ENCODE measurements at regions not wholly inside any gene's neighbourhood (a gene's known extent, or its start where the extent isn't known, plus 50 kb on each side); places are given as distances from the start of the nearest gene placed in this dataset.
"Not testable (repeated sequence)": the region's sequence is repeated elsewhere in the genome, so short reads cannot be mapped to it uniquely, and the experiment has no call there.

DNA sequence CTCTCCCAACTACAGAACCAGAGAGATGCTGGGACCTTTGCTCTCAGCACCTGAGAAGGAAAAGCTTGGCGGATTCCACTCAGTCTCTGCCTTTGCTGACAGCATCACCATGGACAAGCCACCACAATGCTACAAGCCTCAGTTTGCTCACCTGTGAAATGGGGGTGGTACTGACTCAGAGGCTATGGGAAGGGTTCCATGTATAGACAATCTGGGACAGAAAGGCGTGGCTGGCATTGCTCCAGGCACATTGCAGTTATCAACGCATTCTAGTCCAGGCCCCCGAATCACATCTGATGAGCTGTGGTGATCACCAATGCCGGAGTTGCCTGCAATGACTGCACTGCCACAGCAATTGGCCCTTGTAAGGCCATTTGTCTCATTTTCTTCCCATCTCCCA lies 72.6 kb downstream of the ISX start:
- no peak for DNase-seq (ENCODE audit: low spot score)

GRCh38 chr22:35140879-35141745 lies 75.2 kb downstream of the ISX start:
- peak; percentile 58 for DNase-seq (ENCODE audit: low spot score)

DNA sequence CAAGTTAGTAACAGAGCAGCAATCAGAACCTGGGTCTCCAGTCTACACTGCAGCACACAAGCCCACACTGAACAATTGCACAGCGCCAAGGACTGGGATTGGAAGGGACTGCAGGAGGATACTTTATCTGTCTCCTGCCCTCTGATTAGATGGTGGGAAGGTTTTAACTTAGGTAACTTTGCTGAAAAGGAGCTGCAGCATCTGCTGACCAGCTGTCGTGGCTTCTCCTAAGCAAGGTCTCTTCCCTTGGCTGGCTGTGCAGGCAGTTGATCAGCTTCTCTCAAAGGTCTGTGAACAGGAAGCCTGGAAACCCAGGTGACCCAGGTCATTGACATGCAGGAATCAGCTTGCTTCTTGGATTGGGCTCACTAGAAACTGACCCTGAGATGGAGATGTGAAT lies 82.4 kb downstream of the ISX start:
- DNase-seq (ENCODE audit: low spot score), result no peak

GRCh38 chr22:35148866-35149548 lies 83.0 kb downstream of the ISX start:
- DNase-seq (ENCODE audit: low spot score), result no peak

- DNase-seq (ENCODE audit: low spot score), result peak; percentile 86
Measured at GRCh38 chr22:35150183-35151107, 84.5 kb downstream of the ISX start.

DNA sequence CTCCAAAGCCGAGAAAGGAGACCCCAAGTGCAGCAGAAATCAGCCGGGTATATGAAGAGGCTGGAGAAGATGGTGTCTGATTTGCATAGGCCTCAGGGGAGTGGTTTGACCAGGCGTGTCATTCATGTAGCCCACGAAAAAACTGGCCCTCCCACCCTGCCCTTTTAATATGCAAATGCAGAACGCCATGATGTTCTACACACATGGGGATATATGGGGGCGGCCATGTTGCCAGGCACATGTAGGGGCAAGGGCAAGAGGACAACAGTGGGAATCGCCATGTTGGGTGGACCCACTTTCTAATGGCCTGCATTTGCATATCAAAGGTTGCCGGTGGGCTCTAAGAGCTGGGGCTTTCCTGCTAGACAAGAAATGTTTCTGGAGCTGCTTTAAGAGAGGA lies 86.4 kb downstream of the ISX start:
- no peak for DNase-seq (ENCODE audit: low spot score)

GRCh38 chr22:35154937-35155387 lies 89.0 kb downstream of the ISX start:
- DNase-seq (ENCODE audit: low spot score), result peak; percentile 78

DNA sequence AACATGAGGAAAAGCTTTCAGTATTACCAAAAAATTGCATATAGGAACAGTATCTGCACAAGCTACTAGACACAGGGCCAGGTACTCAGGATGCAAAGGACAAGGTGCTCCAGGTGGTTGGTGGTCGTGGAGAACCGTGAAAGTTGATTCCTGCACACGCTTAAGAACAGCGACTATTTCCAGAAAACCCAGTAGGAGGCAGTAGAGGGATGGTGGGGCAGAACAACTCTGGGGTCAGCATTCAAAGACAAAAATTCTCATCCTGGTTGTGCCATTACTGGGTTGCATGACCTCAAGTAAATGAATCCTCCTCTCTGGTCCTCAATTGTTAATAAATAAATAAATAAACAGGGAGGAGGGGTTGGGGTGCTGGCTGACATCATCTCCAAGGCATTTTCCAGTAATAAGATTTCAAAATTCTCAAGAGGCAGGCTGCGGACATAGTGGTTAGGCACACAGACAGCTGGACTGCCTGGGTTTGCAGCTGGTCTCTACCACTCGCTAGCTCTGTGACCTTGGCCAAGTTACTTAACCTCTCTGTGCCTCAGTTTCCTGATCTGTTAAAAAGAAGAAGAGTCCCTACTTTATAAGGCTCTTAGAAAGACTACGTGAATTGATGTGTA lies 89.6 kb downstream of the ISX start:
- DNase-seq (ENCODE audit: low spot score), result no peak

DNA sequence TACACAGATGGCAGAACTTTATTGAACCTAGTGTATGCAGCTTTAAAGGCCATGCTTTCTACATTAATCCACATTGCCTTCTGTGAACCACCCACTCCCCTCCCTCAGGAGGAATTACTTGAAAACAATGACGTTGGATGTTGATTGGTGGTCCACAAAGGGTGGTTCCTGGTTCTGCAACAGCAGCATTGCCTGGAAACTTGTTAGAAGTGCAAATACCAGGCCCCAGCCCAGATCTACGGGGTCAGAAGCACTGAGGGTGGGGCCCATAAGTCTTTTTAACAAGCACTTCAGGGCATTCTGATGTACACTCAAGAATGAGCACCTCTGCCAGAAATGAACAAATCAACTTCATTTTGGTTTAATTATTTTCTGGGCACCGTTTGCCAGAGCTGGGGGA lies 91.0 kb downstream of the ISX start:
- no peak for DNase-seq (ENCODE audit: low spot score)

DNA sequence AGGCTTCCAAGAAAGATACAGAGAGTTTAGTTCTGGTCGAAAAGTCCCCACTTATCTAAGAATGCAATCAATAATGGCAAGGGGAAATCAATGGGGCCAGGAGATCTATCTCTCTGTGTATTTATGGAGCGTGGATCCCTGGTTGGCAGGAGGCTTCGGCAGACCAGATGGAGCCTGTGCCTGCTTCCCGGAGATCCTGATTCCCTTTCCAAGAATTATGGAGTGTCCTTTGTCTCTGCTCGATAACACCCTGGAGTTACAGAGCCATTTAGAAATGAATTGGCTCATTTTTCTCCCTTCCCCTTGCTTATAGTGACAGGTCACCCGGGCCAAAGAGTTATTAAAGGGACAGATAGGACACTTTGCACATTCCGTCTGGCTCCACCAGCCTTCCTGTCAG lies 92.4 kb downstream of the ISX start:
- no peak for DNase-seq (ENCODE audit: low spot score)

DNA sequence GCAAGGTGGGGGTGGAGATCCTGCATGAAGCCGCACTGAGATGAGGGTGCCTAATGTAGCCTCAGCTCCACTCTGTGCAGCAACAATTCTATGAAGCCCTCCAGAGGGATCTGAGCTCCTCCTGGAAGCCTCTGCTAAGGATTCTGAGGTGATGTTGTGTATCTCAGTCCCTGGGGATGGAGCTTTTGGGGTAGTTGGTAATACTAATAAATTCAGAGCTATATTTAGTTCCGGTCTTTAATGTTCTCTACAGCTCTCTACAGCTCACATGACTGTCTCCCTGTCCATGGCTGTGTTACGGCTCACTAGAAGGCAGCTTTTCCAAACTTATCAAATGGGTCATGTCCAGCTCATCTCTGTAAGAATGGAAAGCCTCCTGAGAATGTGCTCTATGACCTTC lies 93.4 kb downstream of the ISX start:
- DNase-seq (ENCODE audit: low spot score), result no peak

DNA sequence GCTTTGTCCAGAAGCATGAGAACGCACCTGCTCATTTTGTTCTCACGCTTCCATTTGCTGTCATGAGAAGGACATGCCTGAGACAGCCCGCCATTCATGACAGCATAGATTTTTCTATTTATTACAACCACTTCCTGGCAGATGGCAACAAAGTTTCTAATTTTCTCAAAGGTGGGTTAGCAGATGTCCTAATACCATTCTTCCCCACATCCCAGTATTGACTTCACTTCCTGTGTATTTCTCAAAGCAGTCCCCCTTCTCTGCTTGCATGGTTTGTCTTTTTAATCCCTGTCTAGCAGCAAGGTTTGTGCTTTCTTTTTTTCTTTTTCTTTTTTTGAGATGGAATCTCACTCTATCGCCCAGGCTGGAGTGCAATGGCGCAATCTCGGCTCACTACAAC lies 94.3 kb downstream of the ISX start:
- no peak for DNase-seq (ENCODE audit: low spot score)

DNA sequence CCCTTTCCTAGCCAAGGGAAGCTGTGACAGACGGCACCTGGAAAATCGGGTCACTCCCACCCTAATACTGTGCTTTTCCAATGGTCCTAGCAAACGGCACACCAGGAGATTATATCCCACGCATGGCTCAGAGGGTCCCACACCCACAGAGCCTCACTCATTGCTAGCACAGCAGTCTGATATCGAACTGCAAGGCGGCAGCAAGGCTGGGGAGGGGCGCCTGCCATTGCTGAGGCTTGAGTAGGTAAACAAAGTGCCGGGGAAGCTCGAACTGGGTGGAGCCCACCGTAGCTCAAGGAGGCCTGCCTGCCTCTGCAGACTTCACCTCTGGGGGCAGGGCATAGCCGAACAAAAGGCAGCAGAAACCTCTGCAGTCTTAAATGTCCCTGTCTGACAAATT lies 91.4 kb upstream of the HMGXB4 start:
- not testable (repeated sequence) for DNase-seq (ENCODE audit: low spot score)

DNA sequence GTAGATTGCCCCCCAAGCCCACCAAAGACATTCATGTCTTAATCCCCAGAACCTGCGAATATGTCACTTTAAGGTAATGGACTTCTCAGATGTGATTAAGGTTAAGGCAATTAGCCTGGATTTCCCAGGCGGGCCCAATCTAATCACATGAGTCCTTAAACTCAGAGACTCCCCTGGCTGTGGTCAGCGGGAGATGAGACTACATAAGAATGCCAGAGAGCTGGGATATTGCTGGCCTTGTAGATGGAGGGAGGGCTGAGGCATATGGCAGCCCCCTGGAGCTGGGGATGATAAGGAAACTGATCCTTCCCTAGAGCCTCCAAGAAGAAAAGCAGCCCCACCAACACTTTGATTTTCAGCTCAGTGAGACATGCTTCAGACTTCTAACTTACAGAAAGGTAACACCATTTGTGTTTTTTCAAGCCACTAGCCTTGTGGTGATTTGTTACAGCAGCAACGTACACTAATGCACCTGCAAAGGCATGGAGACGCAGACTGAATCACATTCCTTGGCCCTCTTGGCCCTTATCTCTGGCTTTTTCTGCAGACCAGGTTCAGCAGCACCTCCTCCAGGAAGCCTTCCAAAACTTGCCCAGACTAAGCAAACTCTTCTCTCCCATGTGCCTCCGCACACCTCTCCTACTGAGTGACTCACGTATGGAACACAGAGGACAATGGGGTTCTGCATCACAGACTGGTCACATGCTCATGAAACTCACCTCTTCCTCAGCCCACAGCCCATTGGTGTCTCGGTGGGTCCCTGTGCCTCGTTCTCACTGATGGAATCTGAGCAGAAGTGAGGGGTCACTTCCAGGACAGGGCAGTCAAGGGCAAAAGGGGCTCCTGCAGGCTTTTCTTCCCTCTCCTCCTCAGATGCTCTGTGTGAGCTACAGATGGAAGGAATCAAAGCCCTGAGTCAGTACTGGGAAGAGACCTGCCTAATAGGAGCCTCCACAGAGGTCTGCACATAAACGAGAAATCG lies 86.3 kb upstream of the HMGXB4 start:
- no peak for DNase-seq (ENCODE audit: low spot score)

GRCh38 chr22:35172442-35172841 lies 84.9 kb upstream of the HMGXB4 start:
- no peak for DNase-seq (ENCODE audit: low spot score)

DNA sequence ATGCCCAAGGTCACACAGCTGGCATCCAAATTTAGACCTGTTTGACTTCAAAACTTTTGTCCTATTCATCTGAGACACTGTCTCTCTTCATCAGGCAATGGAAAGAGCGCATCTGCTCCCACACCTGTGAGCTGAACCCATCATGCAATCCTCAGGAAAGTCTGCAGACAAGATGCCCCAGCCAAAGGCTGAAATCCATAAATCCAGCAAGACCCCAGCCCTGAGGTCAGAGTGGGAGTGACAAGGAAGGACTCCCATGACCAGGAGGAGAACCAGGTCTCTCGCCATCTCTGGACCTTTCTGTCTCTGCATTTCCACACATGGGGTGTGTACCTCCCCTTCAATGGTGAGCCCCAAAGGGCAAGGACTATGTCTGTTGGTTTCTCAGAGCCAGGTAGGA lies 83.6 kb upstream of the HMGXB4 start:
- DNase-seq (ENCODE audit: low spot score), result no peak

GRCh38 chr22:35174401-35175038 lies 82.8 kb upstream of the HMGXB4 start:
- DNase-seq (ENCODE audit: low spot score), result no peak

GRCh38 chr22:35175392-35175791 lies 81.9 kb upstream of the HMGXB4 start:
- DNase-seq (ENCODE audit: low spot score), result no peak

GRCh38 chr22:35177811-35178210 lies 79.5 kb upstream of the HMGXB4 start:
- no peak for DNase-seq (ENCODE audit: low spot score)

- DNase-seq (ENCODE audit: low spot score), result no peak
Measured at GRCh38 chr22:35178446-35178845, 78.8 kb upstream of the HMGXB4 start.

All from ecto neural progenitor cell (in vitro differentiated cells).